ENCODE measurements at regions not wholly inside any gene's neighbourhood (a gene's known extent, or its start where the extent isn't known, plus 50 kb on each side); places are given as distances from the start of the nearest gene placed in this dataset.
"Not testable (repeated sequence)": the region's sequence is repeated elsewhere in the genome, so short reads cannot be mapped to it uniquely, and the experiment has no call there.

- TF ChIP-seq, protein P1, sequence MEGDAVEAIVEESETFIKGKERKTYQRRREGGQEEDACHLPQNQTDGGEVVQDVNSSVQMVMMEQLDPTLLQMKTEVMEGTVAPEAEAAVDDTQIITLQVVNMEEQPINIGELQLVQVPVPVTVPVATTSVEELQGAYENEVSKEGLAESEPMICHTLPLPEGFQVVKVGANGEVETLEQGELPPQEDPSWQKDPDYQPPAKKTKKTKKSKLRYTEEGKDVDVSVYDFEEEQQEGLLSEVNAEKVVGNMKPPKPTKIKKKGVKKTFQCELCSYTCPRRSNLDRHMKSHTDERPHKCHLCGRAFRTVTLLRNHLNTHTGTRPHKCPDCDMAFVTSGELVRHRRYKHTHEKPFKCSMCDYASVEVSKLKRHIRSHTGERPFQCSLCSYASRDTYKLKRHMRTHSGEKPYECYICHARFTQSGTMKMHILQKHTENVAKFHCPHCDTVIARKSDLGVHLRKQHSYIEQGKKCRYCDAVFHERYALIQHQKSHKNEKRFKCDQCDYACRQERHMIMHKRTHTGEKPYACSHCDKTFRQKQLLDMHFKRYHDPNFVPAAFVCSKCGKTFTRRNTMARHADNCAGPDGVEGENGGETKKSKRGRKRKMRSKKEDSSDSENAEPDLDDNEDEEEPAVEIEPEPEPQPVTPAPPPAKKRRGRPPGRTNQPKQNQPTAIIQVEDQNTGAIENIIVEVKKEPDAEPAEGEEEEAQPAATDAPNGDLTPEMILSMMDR (IDR thresholded peaks at IDR 0.05), result not testable (repeated sequence)
- not testable (repeated sequence) for TF ChIP-seq POLR2A (IDR thresholded peaks at IDR 0.05)
Observed at GRCh38 chr15:20250206-20250605, 291.4 kb downstream of the GOLGA6L6 start.
